NCI-H1694 treated with DMSO at 0.1 percent for 48 hours (cell line): ENCODE measurements at regions not wholly inside any gene's neighbourhood (a gene's known extent, or its start where the extent isn't known, plus 50 kb on each side); places are given as distances from the start of the nearest gene placed in this dataset.

Source experiments
- DNase-seq: peaks from one replicate; lab custom pipeline; 2025; lab: John Stamatoyannopoulos, UW

GRCh38 chr2:235303499-235304291, 190.1 kb upstream of the AGAP1 start:
- DNase-seq, result no peak

- no peak for DNase-seq
Observed at GRCh38 chr2:235305678-235306077, 188.2 kb upstream of the AGAP1 start.

GRCh38 chr2:235311044-235311443, 182.8 kb upstream of the AGAP1 start:
- no peak for DNase-seq

- no peak for DNase-seq
Observed at GRCh38 chr2:235312571-235312970, 181.3 kb upstream of the AGAP1 start.

- peak; percentile 41 for DNase-seq
Observed at GRCh38 chr2:235314371-235314930, 179.4 kb upstream of the AGAP1 start.

GRCh38 chr2:235319095-235319494, 174.7 kb upstream of the AGAP1 start:
- no peak for DNase-seq

- no peak for DNase-seq
Observed at GRCh38 chr2:235320326-235320725, 173.5 kb upstream of the AGAP1 start.

- no peak for DNase-seq
Observed at GRCh38 chr2:235324324-235324723, 169.5 kb upstream of the AGAP1 start.

- DNase-seq, result no peak
Observed at GRCh38 chr2:235325151-235325550, 168.7 kb upstream of the AGAP1 start.

- no peak for DNase-seq
Observed at GRCh38 chr2:235328991-235329390, 164.9 kb upstream of the AGAP1 start.

GRCh38 chr2:235330775-235331451, 162.9 kb upstream of the AGAP1 start:
- DNase-seq, result no peak

- DNase-seq, result no peak
Observed at GRCh38 chr2:235332240-235332890, 161.5 kb upstream of the AGAP1 start.

GRCh38 chr2:235333076-235333475, 160.8 kb upstream of the AGAP1 start:
- DNase-seq, result no peak

- DNase-seq, result no peak
Observed at GRCh38 chr2:235334179-235334578, 159.7 kb upstream of the AGAP1 start.

GRCh38 chr2:235343156-235343774, 150.6 kb upstream of the AGAP1 start:
- DNase-seq, result no peak

GRCh38 chr2:235343869-235344268, 150.0 kb upstream of the AGAP1 start:
- no peak for DNase-seq

GRCh38 chr2:235345745-235346144, 148.1 kb upstream of the AGAP1 start:
- no peak for DNase-seq

- no peak for DNase-seq
Observed at GRCh38 chr2:235347691-235348090, 146.2 kb upstream of the AGAP1 start.

- no peak for DNase-seq
Observed at GRCh38 chr2:235348329-235348728, 145.5 kb upstream of the AGAP1 start.

GRCh38 chr2:235350234-235350633, 143.6 kb upstream of the AGAP1 start:
- DNase-seq, result no peak

GRCh38 chr2:235352541-235352940, 141.3 kb upstream of the AGAP1 start:
- no peak for DNase-seq

- DNase-seq, result no peak
Observed at GRCh38 chr2:235357881-235358280, 136.0 kb upstream of the AGAP1 start.
